Fibroblast of villous mesenchyme (primary cell): ENCODE measurements at regions not wholly inside any gene's neighbourhood (a gene's known extent, or its start where the extent isn't known, plus 50 kb on each side); places are given as distances from the start of the nearest gene placed in this dataset.

Experiments
- DNase-seq: peaks from one replicate; pipeline ENCODE4 v3.0.0-alpha.2; 2010; ENCODE audit warnings: low read depth
- H3K4me3 ChIP-seq: 2 replicates; pipeline ENCODE4 v1.5.1; 2011; ENCODE audit warnings: low read depth, mild to moderate bottlenecking, low read length
- CTCF ChIP-seq: IDR thresholded peaks from 2 replicates; pipeline ENCODE4 v1.5.1; 2012; ENCODE audit warnings: low read depth, mild to moderate bottlenecking, low read length; ENCODE audit not compliant: insufficient read depth

DNA sequence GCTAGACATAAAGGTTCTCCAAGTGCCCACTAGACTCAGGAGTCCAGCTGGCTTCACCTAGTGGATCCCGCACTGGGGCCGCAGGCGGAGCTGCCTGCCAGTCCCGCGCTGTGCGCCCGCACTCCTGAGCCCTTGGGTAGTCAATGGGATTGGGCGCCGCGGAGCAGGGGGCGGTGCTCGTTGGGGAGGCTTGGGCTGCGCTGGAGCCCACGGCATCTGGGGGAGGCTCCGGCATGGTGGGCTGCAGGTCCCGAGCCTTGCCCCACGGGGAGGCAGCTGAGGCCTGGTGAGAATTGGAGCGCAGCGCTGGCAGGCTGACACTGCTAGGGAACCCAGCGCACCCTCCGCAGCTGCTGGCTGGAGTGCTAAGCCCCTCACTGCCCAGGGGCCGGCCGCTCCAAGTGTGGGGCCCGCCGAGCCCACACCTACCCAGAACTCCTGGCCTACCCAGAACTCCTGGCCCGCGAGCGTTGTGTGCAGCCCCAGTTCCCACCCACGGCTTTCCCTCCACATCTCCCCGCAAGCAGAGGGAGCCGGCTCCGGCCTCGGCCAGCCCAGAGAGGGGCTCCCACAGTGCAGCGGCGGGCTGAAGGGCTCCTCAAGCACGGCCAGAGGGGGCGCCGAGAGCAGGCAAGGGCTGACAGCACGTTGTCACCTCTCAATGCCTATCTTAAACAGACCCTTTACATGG lies 260.7 kb upstream of the DMRT1 start:
- H3K4me3 ChIP-seq: no peak overlapping the region
- TF ChIP-seq CTCF: no peak
- no peak for DNase-seq

DNA sequence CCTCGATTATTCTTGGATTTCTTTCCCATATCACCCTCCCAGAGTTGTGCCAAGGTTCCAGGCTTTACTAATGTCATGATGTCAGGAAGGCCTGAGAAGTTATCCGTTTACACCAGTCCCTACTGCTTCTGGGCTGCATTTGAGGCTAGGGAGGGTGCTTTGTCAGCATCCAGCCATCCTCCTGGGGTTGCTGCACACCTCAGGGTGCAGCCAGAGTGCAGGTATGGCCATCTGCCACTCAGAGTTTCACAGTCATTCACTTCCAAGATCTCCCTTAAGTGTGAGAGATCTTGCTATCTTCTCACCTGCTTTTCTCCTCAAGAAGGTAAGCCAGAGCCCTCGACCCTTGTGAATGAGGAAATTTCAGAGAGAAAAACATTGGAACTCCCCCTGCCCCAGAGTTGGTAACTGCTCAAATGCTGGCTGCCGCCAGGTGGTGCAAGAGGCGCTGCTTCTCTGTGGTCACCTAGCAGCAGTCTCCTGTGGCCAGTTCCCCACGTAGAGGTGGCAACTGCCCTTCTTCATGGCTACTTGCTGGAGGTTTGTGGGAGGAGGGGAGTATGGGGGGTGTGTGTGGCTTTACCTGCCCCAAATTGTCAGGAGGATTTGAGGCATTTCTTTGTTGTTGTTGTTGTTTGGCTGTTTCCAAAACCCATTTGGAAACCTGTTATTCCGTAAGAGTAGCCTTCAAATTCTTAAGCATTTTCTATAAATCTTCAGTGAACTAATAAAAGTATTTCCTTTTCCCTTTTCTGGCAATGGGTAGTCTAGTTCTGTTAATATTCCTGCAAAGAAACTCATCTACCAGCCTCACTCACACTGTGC lies 259.6 kb upstream of the DMRT1 start:
- no peak for DNase-seq

GRCh38 chr9:582775-583174 lies 258.7 kb upstream of the DMRT1 start:
- TF ChIP-seq CTCF: no peak
- no peak overlapping the region for H3K4me3 ChIP-seq
- no peak for DNase-seq

More for the DNA sequence above, 259.6 kb upstream of the DMRT1 start:
- H3K4me3 ChIP-seq: no peak overlapping the region
- TF ChIP-seq CTCF: peak; percentile 12

DNA sequence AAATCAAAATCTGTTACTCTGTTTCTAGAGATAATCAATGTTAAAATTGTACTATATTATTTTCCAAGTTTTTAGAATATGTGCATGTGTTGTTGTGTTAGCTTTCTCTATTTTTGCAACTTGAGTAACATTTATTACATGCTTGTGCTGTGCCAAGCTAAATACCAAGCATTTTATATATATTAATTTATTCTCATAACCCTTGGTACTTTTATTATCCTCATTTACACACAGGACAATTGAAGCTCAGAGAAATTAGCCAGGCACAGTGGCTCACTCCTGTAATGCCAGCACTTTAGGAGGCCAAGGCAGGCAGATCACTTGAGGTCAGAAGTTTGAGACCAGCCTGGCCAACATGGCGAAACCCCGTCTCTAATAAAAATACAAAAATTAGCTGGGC lies 254.0 kb upstream of the DMRT1 start:
- no peak for TF ChIP-seq CTCF
- H3K4me3 ChIP-seq: no peak overlapping the region
- no peak for DNase-seq

DNA sequence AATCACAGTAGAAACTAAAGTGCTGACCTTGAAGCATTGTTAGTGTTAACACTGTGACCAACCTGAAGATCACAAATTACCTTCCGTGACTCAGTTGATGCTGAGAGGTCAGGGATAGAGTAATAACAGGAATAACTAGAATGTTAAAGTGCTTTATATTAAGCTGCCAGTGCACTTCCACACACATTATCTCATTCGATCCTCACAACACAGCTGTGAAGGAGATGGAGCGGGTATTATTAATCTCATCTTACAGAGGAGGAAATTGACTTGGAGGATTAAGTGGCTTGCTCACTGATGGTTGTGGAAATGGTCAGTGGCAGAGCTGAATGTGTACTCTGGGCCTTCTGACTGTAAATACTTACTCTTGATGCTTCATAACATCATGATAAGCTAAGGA lies 252.5 kb upstream of the DMRT1 start:
- no peak for DNase-seq
- TF ChIP-seq CTCF: no peak
- H3K4me3 ChIP-seq: no peak overlapping the region

DNA sequence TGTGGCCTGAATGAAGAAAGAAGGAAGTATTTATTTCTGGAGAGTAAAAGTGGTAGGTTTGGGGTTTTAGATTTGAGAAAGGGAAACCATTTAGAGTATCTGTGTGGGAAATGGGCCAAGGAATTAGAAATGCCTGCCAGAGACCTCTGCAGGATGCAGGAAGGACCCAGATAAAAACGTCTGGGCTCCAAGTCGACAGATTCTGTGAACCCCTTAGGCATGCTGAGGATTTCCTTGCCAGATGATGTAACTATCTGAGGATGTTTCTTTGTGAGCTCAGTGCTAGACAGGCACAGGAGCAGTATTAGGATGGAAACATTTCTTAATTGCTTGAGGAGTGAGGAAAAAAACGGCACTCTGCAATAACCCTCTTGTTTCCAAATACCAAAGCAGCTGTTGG lies 251.8 kb upstream of the DMRT1 start:
- no peak overlapping the region for H3K4me3 ChIP-seq
- peak; percentile 12 for DNase-seq
- TF ChIP-seq CTCF: no peak
